Esophagus muscularis mucosa (tissue), 4 donors: ENCODE measurements at regions not wholly inside any gene's neighbourhood (a gene's known extent, or its start where the extent isn't known, plus 50 kb on each side); places are given as distances from the start of the nearest gene placed in this dataset.
"Not testable (repeated sequence)": the region's sequence is repeated elsewhere in the genome, so short reads cannot be mapped to it uniquely, and the experiment has no call there.

Source experiments
- DNase-seq: peaks from one replicate; pipeline ENCODE4 v3.0.0-alpha.2; 2017; ENCODE audit errors: extremely low spot score
- H3K27ac ChIP-seq, 4 donors: fragments of 200-600 bp; sonication (generic); replicated peaks in 1 of 4; 1 replicate in 3 of 4; 2 replicates in 1 of 4; pipeline ENCODE4 v1.5.1; 2016 to 2019; ENCODE audit warnings: mild to moderate bottlenecking in 1 of 4
- H3K27me3 ChIP-seq, 4 donors: fragments of 200-600 bp; sonication (generic); one replicate each; pipeline versions ENCODE4 v1.5.1 to v1.6.0; 2016 to 2019
- H3K36me3 ChIP-seq, 4 donors: fragments of 200-600 bp; sonication (generic); one replicate each; pipeline ENCODE4 v1.5.1; 2016 to 2019
- H3K4me1 ChIP-seq, 4 donors: fragments of 200-600 bp; sonication (generic); one replicate each; pipeline ENCODE4 v1.5.1; 2016 to 2019
- H3K4me3 ChIP-seq, 4 donors: fragments of 200-600 bp; sonication (generic); 1 replicate in 2 of 4; 2 replicates in 2 of 4; pipeline ENCODE4 v1.5.1; 2016 to 2019; ENCODE audit warnings: mild to moderate bottlenecking in 4 of 4, moderate library complexity in 1 of 4
- H3K9me3 ChIP-seq, 4 donors: fragments of 200-600 bp; sonication (generic); 1 replicate in 3 of 4; 2 replicates in 1 of 4; pipeline ENCODE4 v1.5.1; 2016 to 2019
- EP300 ChIP-seq: sonication (generic); formaldehyde crosslinking; IDR thresholded peaks from one replicate; pipeline ENCODE4 v1.6.1; 2017; ENCODE audit warnings: antibody characterized with exemption
- POLR2A ChIP-seq: fragments of 450-650 bp; IDR thresholded peaks from one replicate; pipeline ENCODE4 v1.6.1; 2017; ENCODE audit warnings: antibody characterized with exemption, moderate library complexity, mild to moderate bottlenecking, low read depth
- POLR2AphosphoS5 ChIP-seq, 2 donors: sonication (generic); formaldehyde crosslinking; IDR thresholded peaks; one replicate each; pipeline ENCODE4 v1.6.1; 2017; ENCODE audit warnings: antibody characterized with exemption in 2 of 2
- WGBS: methylation state at CpG from one replicate; pipeline ENCODE4 v1.1.5; 2018; 5-methylcytosine and 5-hydroxymethylcytosine counted together
- intact Hi-C: fragments of 100-400 bp; cut with DNase I; formaldehyde crosslinking; loops from one replicate; pipeline ENCODE4 v1.15.1; 2023
- TF ChIP-seq, protein P1 (sequence below), 3 experiments: fragments of 200-600 bp in 2 of 3; fragments of 450-650 bp in 1 of 3; sonication (generic) in 2 of 3; IDR thresholded peaks; one replicate each; pipeline ENCODE4 v1.5.1; 2017 to 2019; ENCODE audit warnings: antibody characterized with exemption in 3 of 3, mild to moderate bottlenecking in 2 of 3, moderate library complexity in 1 of 3

DNA sequence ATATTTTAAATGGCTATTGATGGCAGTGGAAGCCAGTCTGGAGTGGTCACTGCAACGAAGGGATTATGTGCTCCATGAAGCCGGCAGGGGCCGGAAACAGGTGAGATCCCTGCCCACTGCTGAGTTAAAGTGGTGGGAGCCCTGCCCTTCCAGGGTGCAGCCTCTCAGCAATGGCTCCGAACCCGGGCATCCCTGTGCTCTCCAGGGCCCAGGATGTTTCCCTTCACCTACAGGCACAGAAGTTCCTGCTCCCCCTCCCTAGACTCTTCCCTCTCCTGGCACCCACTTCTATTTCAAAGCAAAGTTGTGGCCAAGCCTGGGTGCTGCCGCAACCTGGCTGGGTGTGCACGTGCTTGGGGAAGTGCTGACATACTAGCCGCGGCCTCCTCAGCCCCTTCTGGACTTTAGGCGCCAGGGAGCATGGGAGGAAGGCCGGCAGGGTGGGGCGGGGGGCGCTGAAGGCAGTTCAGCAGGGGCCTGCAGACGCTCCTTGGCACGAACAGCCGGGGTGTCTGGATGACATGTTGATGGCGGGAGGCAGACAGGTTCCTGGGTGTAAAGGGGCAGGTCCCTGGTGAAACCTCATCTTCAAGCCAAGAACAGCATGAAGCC is 452.3 kb downstream of the HTR1B start:
- H3K36me3 ChIP-seq = no peaks in the 10 kb centered on the region
- H3K4me1 ChIP-seq = peaks cover 0 to 8% (median 1%) of the 10 kb centered on the region in 4 donors
- 93% methylated on average over 10 of the region's 17 CpGs for WGBS
- H3K27ac ChIP-seq = no peak overlapping the region
- TF ChIP-seq EP300 (no peak), POLR2A (no peak), POLR2AphosphoS5 (IDR thresholded peaks at IDR 0.05) (no peak)
- TF ChIP-seq, protein P1, sequence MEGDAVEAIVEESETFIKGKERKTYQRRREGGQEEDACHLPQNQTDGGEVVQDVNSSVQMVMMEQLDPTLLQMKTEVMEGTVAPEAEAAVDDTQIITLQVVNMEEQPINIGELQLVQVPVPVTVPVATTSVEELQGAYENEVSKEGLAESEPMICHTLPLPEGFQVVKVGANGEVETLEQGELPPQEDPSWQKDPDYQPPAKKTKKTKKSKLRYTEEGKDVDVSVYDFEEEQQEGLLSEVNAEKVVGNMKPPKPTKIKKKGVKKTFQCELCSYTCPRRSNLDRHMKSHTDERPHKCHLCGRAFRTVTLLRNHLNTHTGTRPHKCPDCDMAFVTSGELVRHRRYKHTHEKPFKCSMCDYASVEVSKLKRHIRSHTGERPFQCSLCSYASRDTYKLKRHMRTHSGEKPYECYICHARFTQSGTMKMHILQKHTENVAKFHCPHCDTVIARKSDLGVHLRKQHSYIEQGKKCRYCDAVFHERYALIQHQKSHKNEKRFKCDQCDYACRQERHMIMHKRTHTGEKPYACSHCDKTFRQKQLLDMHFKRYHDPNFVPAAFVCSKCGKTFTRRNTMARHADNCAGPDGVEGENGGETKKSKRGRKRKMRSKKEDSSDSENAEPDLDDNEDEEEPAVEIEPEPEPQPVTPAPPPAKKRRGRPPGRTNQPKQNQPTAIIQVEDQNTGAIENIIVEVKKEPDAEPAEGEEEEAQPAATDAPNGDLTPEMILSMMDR (IDR thresholded peaks at IDR 0.05) = no peak
- intact Hi-C loops = no loop called here
- peaks cover 0 to 4% (median 0%) of the 10 kb centered on the region in 4 donors for H3K9me3 ChIP-seq
- no peak overlapping the region for H3K4me3 ChIP-seq
- no peaks in the 10 kb centered on the region for H3K27me3 ChIP-seq
- no peak for DNase-seq

DNA sequence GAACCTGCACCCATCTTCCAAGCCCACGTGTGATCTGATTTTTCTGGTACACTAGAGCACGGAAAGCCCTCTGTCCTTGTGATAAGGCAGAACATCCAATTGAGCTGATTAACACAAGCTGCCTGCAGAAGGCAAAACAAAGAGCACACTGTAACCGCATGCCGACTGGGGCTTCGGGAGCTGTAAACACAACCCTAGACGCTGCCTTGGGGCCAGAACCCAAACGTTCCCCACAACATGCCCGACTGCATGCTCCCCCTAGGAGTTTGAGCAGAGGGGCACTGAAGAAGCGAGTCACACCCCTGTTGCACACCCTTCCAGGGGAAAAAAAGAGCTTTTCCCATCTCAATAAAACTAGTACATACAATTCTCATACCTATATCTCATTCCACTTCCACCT is 470.7 kb downstream of the HTR1B start:
- H3K4me3 ChIP-seq = no peak overlapping the region
- TF ChIP-seq, protein P1 (IDR thresholded peaks at IDR 0.05) = no peak
- no peak for TF ChIP-seq POLR2A
- no peak for TF ChIP-seq EP300
- no peak for TF ChIP-seq POLR2AphosphoS5 (IDR thresholded peaks at IDR 0.05)
- no peak overlapping the region for H3K27ac ChIP-seq
- H3K4me1 ChIP-seq = no peaks in the 10 kb centered on the region
- 84% methylated on average over 8 of the region's 9 CpGs for WGBS
- intact Hi-C loops = no loop called here
- no peak for DNase-seq
- no peaks in the 10 kb centered on the region for H3K27me3 ChIP-seq
- H3K9me3 ChIP-seq = peaks cover 0 to 13% (median 0%) of the 10 kb centered on the region in 4 donors
- H3K36me3 ChIP-seq = no peaks in the 10 kb centered on the region

DNA sequence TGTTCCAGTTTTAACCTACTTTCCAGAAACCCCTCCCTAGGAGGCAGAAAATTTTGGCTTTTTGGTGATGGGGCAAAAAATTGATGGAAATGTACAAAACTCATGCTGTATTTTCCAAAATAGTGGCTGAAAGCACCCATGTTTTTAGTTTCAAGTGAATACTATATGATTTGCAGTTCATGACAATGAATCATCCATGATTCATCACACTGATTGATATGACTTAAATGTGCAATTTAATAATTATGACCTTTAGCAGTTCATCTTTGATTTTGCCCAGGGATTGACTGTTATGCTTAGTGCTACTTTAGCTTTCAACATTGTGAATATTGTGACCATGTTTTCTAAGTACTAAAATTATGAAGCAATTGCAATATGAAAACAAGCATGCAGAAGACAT is 478.7 kb downstream of the HTR1B start:
- Histone ChIP-seq H3K4me1 (no peaks in the 10 kb centered on the region), H3K27me3 (no peaks in the 10 kb centered on the region), H3K9me3 (peaks cover 0 to 13% (median 0%) of the 10 kb centered on the region in 4 donors), H3K27ac (no peak overlapping the region), H3K36me3 (no peaks in the 10 kb centered on the region), H3K4me3 (no peak overlapping the region)
- intact Hi-C loops = no loop called here
- no peak for DNase-seq
- no peak for TF ChIP-seq POLR2A
- TF ChIP-seq, protein P1 (IDR thresholded peaks at IDR 0.05) = no peak
- TF ChIP-seq EP300 = no peak
- TF ChIP-seq POLR2AphosphoS5 (IDR thresholded peaks at IDR 0.05) = no peak

DNA sequence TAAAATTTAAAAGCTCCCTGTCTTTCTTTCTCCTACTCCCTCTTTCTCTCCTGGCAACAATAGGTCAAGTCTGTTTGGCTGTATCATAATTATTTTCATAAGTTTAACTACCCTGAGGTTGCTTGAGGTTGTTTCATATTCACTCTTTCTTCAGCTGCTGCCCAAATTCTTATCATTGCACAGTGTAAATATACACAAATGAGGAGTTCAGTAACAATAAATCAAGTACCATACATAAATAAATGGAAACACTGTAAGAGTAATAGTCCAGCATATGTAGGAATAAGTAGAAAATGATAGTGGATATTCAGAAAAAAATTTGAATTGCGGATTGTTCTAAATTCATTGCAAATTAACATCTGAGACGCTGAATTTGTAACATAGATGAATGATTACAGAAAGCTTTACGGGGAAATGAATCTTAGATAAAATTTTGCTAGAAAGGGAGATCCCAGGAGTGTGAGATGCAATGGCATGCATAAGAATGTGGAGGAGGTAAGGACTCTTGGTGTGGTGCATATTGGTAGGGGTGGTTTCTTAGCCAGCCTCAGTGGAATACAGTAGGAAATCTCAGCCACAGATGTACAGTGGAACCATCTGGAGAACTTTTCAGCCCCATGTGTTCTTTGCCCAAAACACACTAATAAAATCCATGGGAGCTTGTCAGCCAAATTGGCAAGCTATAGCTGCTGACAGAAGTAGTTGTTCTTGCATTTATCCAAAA is 480.7 kb downstream of the HTR1B start:
- H3K27ac ChIP-seq = no peak overlapping the region
- WGBS = 67% methylated on average over 3 of the region's 3 CpGs
- H3K27me3 ChIP-seq = no peaks in the 10 kb centered on the region
- H3K4me3 ChIP-seq = no peak overlapping the region
- no peaks in the 10 kb centered on the region for H3K36me3 ChIP-seq
- DNase-seq = no peak
- TF ChIP-seq EP300 = no peak
- intact Hi-C loops = no loop called here
- H3K9me3 ChIP-seq = no peaks in the 10 kb centered on the region
- H3K4me1 ChIP-seq = no peaks in the 10 kb centered on the region

DNA sequence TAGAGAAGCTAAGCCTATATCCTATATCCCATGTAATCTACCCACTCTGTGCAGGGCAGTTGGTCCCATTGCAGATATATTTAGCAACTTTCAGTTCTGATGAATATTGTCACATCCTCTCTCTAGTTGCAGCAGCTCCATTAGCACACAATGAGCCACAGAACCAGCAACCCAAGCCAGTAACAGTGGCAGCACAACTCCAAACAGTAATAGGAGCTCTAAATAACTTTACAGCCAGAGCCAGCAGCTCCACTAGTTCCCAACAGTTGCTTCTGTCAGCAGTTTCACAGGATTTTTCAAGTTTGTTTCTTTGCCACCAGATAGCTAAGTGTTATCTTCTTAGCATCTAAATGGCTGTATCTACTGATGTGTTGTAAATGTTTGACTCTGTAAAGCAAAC is 490.8 kb downstream of the HTR1B start:
- DNase-seq = no peak
- no peaks in the 10 kb centered on the region for H3K9me3 ChIP-seq
- no peaks in the 10 kb centered on the region for H3K27me3 ChIP-seq
- H3K27ac ChIP-seq = no peak overlapping the region
- TF ChIP-seq EP300 (no peak), POLR2A (no peak), POLR2AphosphoS5 (IDR thresholded peaks at IDR 0.05) (no peak)
- TF ChIP-seq, protein P1 (IDR thresholded peaks at IDR 0.05) = no peak
- no peak overlapping the region for H3K4me3 ChIP-seq
- no peaks in the 10 kb centered on the region for H3K4me1 ChIP-seq
- intact Hi-C loops = no loop called here
- no peaks in the 10 kb centered on the region for H3K36me3 ChIP-seq

DNA sequence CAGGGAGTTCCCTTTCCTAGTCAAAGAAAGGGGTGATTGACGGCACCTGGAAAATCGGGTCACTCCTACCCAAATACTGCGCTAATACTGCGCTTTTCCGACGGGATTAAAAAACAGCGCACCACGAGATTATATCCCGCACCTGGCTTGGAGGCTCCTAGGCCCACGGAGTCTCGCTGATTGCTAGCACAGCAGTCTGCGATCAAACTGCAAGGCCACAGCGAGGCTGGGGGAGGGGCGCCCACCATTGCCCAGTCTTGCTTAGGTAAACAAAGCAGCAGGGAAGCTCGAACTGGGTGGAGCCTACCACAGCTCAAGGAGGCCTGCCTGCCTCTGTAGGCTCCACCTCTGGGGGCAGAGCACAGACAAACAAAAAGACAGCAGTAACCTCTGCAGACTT is 504.1 kb downstream of the HTR1B start:
- intact Hi-C loops, H3K4me1 ChIP-seq, H3K27me3 ChIP-seq, DNase-seq, H3K4me3 ChIP-seq, H3K9me3 ChIP-seq, H3K36me3 ChIP-seq, H3K27ac ChIP-seq: not testable (repeated sequence)
- 70% methylated on average over 2 of the region's 15 CpGs for WGBS
